BE2C (cell line): ENCODE measurements at regions not wholly inside any gene's neighbourhood (a gene's known extent, or its start where the extent isn't known, plus 50 kb on each side); places are given as distances from the start of the nearest gene placed in this dataset.

ENCODE experiments used
- DNase-seq: peaks from one replicate; pipeline ENCODE4 v3.0.0-alpha.2; 2020
- H3K27me3 ChIP-seq: fragments of 250-450 bp; sonication (Bioruptor Pico); 2 replicates; pipeline ENCODE4 v1.5.1; 2020; ENCODE audit warnings: mild to moderate bottlenecking
- H3K36me3 ChIP-seq: fragments of 250-450 bp; sonication (Bioruptor Pico); 2 replicates; pipeline ENCODE4 v1.5.1; 2020; ENCODE audit warnings: mild to moderate bottlenecking
- H3K4me1 ChIP-seq: fragments of 250-450 bp; sonication (Bioruptor Pico); 2 replicates; pipeline ENCODE4 v1.5.1; 2020
- H3K4me3 ChIP-seq: 2 replicates; pipeline ENCODE4 v1.5.1; 2011; ENCODE audit warnings: low read depth, low read length
- H3K9me3 ChIP-seq: fragments of 250-450 bp; sonication (Bioruptor Pico); 2 replicates; pipeline ENCODE4 v1.5.1; 2020
- TF ChIP-seq, protein P1 (sequence below): IDR thresholded peaks from 2 replicates; pipeline ENCODE4 v1.5.1; 2012; ENCODE audit warnings: mild to moderate bottlenecking, low read depth, low read length

DNA sequence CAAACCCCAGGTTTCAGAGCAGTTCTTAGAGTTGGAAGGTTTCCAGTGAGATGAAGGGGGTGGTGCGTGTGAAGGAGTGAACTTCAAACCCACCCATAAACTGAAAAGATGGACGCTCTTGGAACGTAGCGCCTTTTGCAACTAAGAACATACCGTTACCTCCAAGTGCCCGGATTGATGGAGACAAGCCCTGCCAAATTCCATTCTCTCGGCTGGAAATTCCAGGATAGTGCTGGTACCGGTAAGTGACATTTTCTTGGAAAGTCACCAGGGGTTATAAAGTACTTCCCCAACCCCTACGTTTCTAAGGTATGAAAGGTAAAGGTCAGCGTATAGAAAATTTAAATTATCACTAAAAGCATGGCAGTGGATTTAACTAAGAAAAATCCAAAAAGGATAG is 91.6 kb upstream of the CLDN14 start:
- TF ChIP-seq, protein P1, sequence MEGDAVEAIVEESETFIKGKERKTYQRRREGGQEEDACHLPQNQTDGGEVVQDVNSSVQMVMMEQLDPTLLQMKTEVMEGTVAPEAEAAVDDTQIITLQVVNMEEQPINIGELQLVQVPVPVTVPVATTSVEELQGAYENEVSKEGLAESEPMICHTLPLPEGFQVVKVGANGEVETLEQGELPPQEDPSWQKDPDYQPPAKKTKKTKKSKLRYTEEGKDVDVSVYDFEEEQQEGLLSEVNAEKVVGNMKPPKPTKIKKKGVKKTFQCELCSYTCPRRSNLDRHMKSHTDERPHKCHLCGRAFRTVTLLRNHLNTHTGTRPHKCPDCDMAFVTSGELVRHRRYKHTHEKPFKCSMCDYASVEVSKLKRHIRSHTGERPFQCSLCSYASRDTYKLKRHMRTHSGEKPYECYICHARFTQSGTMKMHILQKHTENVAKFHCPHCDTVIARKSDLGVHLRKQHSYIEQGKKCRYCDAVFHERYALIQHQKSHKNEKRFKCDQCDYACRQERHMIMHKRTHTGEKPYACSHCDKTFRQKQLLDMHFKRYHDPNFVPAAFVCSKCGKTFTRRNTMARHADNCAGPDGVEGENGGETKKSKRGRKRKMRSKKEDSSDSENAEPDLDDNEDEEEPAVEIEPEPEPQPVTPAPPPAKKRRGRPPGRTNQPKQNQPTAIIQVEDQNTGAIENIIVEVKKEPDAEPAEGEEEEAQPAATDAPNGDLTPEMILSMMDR, result no peak
- no peak overlapping the region for H3K4me3 ChIP-seq
- no peaks in the 10 kb centered on the region for H3K4me1 ChIP-seq
- H3K9me3 ChIP-seq, result no peaks in the 10 kb centered on the region
- DNase-seq, result no peak
- no peaks in the 10 kb centered on the region for H3K36me3 ChIP-seq
- H3K27me3 ChIP-seq, result peaks cover 13% of the 10 kb centered on the region; the same call in 1 of the 2 replicates

DNA sequence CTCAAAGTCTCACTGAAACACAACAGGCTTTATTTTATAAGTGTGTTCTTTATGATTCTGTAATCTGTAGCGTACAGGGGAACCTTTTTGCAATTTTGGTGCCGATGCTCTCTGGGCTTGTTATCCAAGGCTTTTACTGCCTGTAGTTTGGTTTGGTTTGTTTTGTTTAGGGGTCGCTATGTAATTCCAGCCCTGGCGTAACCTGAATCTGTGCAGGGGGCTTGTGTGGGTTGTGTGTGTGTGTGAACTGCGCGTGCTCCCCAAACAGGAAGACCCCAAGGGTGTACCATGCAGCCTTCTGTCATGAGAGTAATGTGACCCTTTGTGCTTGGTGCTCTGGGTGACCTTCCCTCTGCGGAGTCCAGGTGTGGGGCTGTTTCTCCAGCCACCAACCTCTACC is 92.1 kb upstream of the CLDN14 start:
- no peaks in the 10 kb centered on the region for H3K4me1 ChIP-seq
- no peak overlapping the region for H3K4me3 ChIP-seq
- no peaks in the 10 kb centered on the region for H3K36me3 ChIP-seq
- no peaks in the 10 kb centered on the region for H3K9me3 ChIP-seq
- TF ChIP-seq, protein P1, result no peak
- H3K27me3 ChIP-seq, result peaks cover 13% of the 10 kb centered on the region; the same call in 1 of the 2 replicates
- no peak for DNase-seq

DNA sequence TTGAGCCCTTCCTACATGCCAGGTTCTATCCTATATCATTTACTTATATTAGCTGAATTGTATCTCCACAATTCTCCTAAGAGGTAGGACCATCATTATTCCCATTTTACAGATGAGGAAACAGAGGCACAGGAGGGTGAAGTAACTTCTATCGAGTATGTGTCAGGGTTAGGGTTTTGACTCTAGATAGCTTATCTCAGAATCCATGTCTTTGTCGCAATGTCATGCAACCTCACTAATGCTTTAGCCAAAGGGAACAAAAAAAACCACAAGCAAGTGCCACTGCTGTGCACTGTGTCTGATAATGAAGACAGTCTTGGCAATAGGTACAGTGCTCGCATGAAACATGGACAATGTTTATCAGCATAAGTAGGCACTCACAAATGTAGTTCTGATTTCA is 95.4 kb upstream of the CLDN14 start:
- no peak overlapping the region for H3K4me3 ChIP-seq
- no peak for DNase-seq

DNA sequence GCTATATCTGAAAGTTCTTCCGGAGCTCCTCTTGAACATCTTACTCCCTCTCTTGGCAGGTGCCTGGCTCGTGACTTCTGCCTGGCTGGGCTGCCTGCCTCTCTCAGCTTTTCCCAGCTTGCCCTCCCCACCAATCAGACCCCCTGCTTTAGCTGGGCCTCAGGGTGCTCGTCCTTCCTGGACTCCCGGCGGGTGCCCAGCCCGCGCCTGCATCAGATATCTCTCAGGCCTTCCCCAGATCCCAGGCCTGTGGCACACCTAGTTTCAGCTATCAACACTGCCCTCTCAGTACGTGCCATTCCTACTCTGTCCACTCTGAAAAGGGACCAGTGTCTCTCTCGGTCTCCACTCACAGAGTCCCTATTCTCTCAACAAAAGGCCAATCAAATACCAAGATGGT is 96.5 kb upstream of the CLDN14 start:
- Histone ChIP-seq H3K4me1 (no peaks in the 10 kb centered on the region), H3K27me3 (peaks cover 11% of the 10 kb centered on the region; the same call in 1 of the 2 replicates), H3K4me3 (no peak overlapping the region), H3K36me3 (no peaks in the 10 kb centered on the region), H3K9me3 (no peaks in the 10 kb centered on the region)
- TF ChIP-seq, protein P1, result no peak
- no peak for DNase-seq

More for the DNA sequence above, 95.4 kb upstream of the CLDN14 start:
- H3K27me3 ChIP-seq, result peaks cover 16% of the 10 kb centered on the region; the same call in 1 of the 2 replicates
- H3K4me1 ChIP-seq, result no peaks in the 10 kb centered on the region
- H3K9me3 ChIP-seq, result no peaks in the 10 kb centered on the region
- H3K36me3 ChIP-seq, result no peaks in the 10 kb centered on the region
- TF ChIP-seq, protein P1, result no peak

DNA sequence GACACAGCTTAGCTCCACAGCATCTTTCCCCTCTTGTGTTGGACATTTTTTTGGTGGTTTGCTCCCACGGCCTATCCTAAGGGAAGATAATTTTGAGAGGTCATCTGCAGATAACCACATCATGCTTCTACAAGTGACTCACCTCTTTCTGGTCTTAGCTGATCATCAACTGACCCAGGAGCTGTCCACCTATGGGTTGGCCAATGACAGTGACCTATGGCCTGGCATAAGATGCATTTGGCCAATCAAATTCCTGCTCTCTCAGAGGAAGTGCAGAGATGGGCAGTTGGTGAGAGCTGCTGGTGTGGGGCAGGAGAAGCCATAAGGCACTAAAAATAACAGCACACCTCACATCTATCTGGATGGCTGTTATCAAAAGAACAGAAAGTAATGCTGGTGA is 100.0 kb upstream of the CLDN14 start:
- no peak for DNase-seq
- H3K36me3 ChIP-seq, result no peaks in the 10 kb centered on the region
- peaks cover 14% of the 10 kb centered on the region; the same call in 1 of the 2 replicates for H3K27me3 ChIP-seq
- no peaks in the 10 kb centered on the region for H3K4me1 ChIP-seq
- TF ChIP-seq, protein P1, result no peak
- H3K4me3 ChIP-seq, result no peak overlapping the region
- no peaks in the 10 kb centered on the region for H3K9me3 ChIP-seq

DNA sequence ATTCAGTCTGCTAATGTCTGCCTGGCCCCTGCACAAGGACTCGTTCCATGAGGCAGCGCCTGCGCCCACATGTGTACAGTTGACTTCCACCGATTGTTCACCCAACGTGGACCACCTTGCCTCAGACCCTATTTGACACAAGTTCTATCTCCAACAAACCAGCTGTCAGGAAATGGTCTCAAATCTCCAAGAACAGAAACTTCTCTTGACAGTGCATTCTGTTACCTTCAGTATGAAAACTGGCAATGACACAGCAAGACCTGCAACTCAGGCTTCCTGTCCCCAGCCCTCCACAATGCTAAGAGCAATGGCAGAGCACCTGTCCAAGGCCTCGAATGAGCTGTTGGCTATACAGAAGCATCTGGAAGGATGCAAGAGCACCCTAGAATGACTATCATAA is 102.3 kb upstream of the CLDN14 start:
- TF ChIP-seq, protein P1, result no peak
- H3K4me3 ChIP-seq, result no peak overlapping the region
- no peak for DNase-seq
- no peaks in the 10 kb centered on the region for H3K9me3 ChIP-seq
- no peaks in the 10 kb centered on the region for H3K4me1 ChIP-seq
- H3K27me3 ChIP-seq, result peaks cover 12% of the 10 kb centered on the region
- H3K36me3 ChIP-seq, result no peaks in the 10 kb centered on the region
